Adrenal gland (tissue), 9 donors: ENCODE measurements at regions not wholly inside any gene's neighbourhood (a gene's known extent, or its start where the extent isn't known, plus 50 kb on each side); places are given as distances from the start of the nearest gene placed in this dataset.

Experiments used
- DNase-seq, 7 donors: peaks; one replicate each; pipeline ENCODE4 v3.0.0-alpha.2; 2019 to 2020
- H3K27ac ChIP-seq, 5 donors: fragments of 200-600 bp; sonication (generic) in 4 of 5; 1 replicate in 3 of 5; 2 replicates in 2 of 5; pipeline versions ENCODE4 v1.5.1 to v1.8.0; 2016 to 2020; ENCODE audit warnings: mild to moderate bottlenecking in 1 of 5
- H3K27me3 ChIP-seq: fragments of 200-600 bp; 2 replicates; pipeline ENCODE4 v1.8.0; 2021
- H3K36me3 ChIP-seq, 2 donors: fragments of 200-600 bp; replicated peaks in 1 of 2; 1 replicate in 1 of 2; 2 replicates in 1 of 2; pipeline versions ENCODE4 v1.5.1 to v1.8.0; 2018 to 2022
- H3K4me1 ChIP-seq, 2 donors: fragments of 200-600 bp; replicated peaks in 1 of 2; 1 replicate in 1 of 2; 2 replicates in 1 of 2; pipeline versions ENCODE4 v1.5.1 to v1.8.0; 2018 to 2021
- H3K4me3 ChIP-seq, 4 donors: fragments of 200-600 bp; sonication (generic) in 3 of 4; one replicate each; pipeline ENCODE4 v1.5.1; 2016 to 2018
- H3K9me3 ChIP-seq, 3 donors: fragments of 200-600 bp; sonication (generic) in 1 of 3; replicated peaks in 1 of 3; 1 replicate in 2 of 3; 2 replicates in 1 of 3; pipeline versions ENCODE4 v1.5.1 to v1.8.0; 2016 to 2021
- CTCF ChIP-seq, 6 experiments: fragments of 450-650 bp in 4 of 6; fragments of 200-600 bp in 2 of 6; sonication (generic) in 1 of 6; IDR thresholded peaks; 1 replicate in 5 of 6; 2 replicates in 1 of 6; pipeline versions ENCODE4 v1.5.1 to v1.8.0; 2016 to 2021; ENCODE audit warnings: antibody characterized with exemption in 6 of 6, mild to moderate bottlenecking in 2 of 6, moderate library complexity in 1 of 6
- POLR2A ChIP-seq, 2 donors: fragments of 450-650 bp; IDR thresholded peaks; one replicate each; pipeline ENCODE4 v1.6.1; 2017; ENCODE audit warnings: antibody characterized with exemption in 2 of 2, mild to moderate bottlenecking in 2 of 2, moderate library complexity in 1 of 2
- WGBS, 4 donors: extraction: QIAGEN DNeasy Blood & Tissue Kit in 2 of 4; methylation state at CpG; one replicate each; pipeline versions ENCODE4 v1.1.5 to v1.1.7; 2013 to 2017; 5-methylcytosine and 5-hydroxymethylcytosine counted together
- intact Hi-C, 2 donors: fragments of 100-400 bp; cut with DNase I; formaldehyde crosslinking; loops; one replicate each; pipeline versions ENCODE4 v1.14.1 to v1.15.0; 2022 to 2023
- donor health status: healthy with polysubstance abuse.
- donor health status: Bipolar disorder and iron deficiency.
- donor health status: DM: yes; HTN: yes; CAD: no.
- donor health status: DM: no; HTN: no; CAD: no.
- donor health status: DM: no; HTN: no; CAD: no.

- TF ChIP-seq CTCF (IDR thresholded peaks at IDR 0.05) (no peak), POLR2A (IDR thresholded peaks at IDR 0.05) (no peak)
- H3K4me1 ChIP-seq, result peaks cover 0 to 32% of the 10 kb centered on the region in 2 donors
- H3K9me3 ChIP-seq, result no peaks in the 10 kb centered on the region
- H3K36me3 ChIP-seq, result no peaks in the 10 kb centered on the region
- H3K27ac ChIP-seq, result peak overlapping the region in 4 of 5 donors; percentile 34 to 94 (median 77)
- DNase-seq, result peak in 6 of 7 donors; percentile 62 to 86 (median 72)
- no peak overlapping the region for H3K4me3 ChIP-seq
- 53 to 71% (median 67%) methylated on average over 14 to 17 of the region's 17 CpGs for WGBS, 4 donors
- intact Hi-C loops, result no loop called here
- H3K27me3 ChIP-seq, result no peaks in the 10 kb centered on the region
Measured at GRCh38 chr2:46814160-46814961, 101.2 kb downstream of the MCFD2 start.

GRCh38 chr2:46813680-46814079 lies 101.9 kb downstream of the MCFD2 start:
- no peak overlapping the region for H3K4me3 ChIP-seq
- peak overlapping the region in 3 of 5 donors; percentile 48 to 94 (median 83) for H3K27ac ChIP-seq
- TF ChIP-seq CTCF (IDR thresholded peaks at IDR 0.05), result no peak
- TF ChIP-seq POLR2A (IDR thresholded peaks at IDR 0.05), result no peak
- no peaks in the 10 kb centered on the region for H3K27me3 ChIP-seq
- no peaks in the 10 kb centered on the region for H3K9me3 ChIP-seq
- DNase-seq, result no peak
- intact Hi-C loops, result no loop called here
- H3K36me3 ChIP-seq, result no peaks in the 10 kb centered on the region
- WGBS, 4 donors, result 81 to 84% (median 83%) methylated on average over 4 of the region's 4 CpGs
- H3K4me1 ChIP-seq, result peaks cover 0 to 32% of the 10 kb centered on the region in 2 donors

- intact Hi-C loops, result no loop called here
Measured at GRCh38 chr2:46813020-46813415, 102.6 kb downstream of the MCFD2 start.

More at GRCh38 chr2:46813020-46813415, 102.6 kb downstream of the MCFD2 start:
- 67 to 81% (median 72%) methylated on average over 6 of the region's 6 CpGs for WGBS, 4 donors
- Histone ChIP-seq H3K4me1 (peaks cover 0 to 32% of the 10 kb centered on the region in 2 donors), H3K4me3 (no peak overlapping the region), H3K36me3 (no peaks in the 10 kb centered on the region), H3K27me3 (no peaks in the 10 kb centered on the region), H3K27ac (peak overlapping the region in 3 of 5 donors; percentile 2 to 94 (median 83)), H3K9me3 (no peaks in the 10 kb centered on the region)
- peak in 6 of 7 donors; percentile 32 to 74 (median 50) for DNase-seq
- no peak for TF ChIP-seq CTCF (IDR thresholded peaks at IDR 0.05)
- no peak for TF ChIP-seq POLR2A (IDR thresholded peaks at IDR 0.05)
